ENCODE measurements at regions not wholly inside any gene's neighbourhood (a gene's known extent, or its start where the extent isn't known, plus 50 kb on each side); places are given as distances from the start of the nearest gene placed in this dataset.
"Not testable (repeated sequence)": the region's sequence is repeated elsewhere in the genome, so short reads cannot be mapped to it uniquely, and the experiment has no call there.

GRCh38 chr6:76942203-76942966, 520.9 kb downstream of the HTR1B start:
- DNase-seq: no peak

GRCh38 chr6:76940191-76940590, 523.1 kb downstream of the HTR1B start:
- no peak for DNase-seq

DNA sequence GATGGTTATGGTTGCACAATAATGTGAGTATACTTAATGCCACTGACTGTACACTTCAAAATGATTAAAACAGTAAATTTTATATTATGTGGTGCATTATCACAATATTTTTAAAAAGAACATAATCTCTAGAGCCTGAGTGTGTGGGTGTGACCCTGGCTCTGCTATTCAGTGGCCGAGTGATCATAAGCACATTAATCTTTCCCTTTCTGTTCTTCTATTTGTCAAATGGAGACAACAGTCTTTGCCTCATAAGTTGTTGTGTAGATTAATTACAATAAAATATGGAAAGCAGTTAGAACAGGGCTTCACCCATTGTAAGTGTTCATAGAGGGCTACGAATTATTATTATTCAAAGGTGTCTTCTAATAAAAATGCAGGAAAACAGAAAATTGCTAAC, 548.6 kb downstream of the HTR1B start:
- no peak for DNase-seq

DNA sequence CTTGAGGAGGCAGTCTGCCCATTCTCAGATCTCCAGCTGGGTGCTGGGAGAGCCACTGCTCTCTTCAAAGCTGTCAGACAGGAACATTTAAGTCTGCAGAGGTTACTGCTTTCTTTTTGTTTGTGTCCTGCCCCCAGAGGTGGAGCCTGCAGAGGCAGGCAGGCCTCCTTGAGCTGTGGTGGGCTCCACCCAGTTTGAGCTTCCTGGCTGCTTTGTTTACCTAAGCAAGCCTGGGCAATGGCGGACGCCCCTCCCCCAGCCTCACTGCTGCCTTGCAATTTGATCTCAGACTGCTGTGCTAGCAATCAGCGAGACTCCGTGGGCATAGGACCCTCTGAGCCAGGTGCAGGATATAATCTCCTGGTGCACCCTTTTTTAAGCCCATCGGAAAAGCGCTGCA, 557.8 kb downstream of the HTR1B start:
- not testable (repeated sequence) for DNase-seq

DNA sequence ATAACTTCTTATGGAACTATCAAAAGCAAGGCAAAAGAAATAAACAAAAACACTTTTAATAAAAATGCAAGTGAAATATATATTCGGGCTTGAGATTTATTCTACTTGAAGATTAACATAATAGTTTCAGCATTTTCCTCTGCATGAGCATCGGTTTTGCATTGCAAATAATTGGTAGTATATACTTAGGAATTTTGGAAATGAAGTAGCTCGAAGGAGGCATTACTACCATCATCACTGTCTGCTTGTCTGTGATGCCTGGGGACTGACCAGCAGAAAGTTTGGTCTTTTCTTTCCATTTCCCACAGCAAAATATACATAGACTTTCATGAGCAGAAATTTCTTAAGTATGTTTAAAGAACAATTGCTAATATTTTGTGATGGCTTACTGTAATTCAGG, 570.7 kb downstream of the HTR1B start:
- DNase-seq: no peak

DNA sequence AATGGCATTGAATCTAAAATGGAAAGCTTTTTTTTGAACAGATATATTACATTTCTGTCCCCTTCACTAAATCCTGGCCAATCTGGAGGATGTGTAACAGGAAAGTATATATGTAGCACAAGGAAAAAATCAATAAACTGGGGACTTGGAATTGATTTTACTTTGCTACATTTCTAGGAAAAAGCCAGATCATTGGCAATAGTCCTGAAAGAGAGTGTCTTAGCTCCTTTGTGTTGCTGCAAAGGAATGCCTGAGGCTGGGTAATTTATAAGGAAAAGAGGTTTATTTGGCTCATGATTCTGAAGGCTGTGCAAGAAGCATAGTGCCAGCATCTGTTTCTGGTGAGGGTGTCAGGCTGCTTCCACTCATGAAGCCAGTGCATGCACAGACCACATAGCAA, 574.9 kb downstream of the HTR1B start:
- DNase-seq: no peak

- DNase-seq: no peak
These were observed 576.4 kb downstream of the HTR1B start for GRCh38 chr6:76886900-76887299.

GRCh38 chr6:76885861-76886301, 577.4 kb downstream of the HTR1B start:
- no peak for DNase-seq

DNA sequence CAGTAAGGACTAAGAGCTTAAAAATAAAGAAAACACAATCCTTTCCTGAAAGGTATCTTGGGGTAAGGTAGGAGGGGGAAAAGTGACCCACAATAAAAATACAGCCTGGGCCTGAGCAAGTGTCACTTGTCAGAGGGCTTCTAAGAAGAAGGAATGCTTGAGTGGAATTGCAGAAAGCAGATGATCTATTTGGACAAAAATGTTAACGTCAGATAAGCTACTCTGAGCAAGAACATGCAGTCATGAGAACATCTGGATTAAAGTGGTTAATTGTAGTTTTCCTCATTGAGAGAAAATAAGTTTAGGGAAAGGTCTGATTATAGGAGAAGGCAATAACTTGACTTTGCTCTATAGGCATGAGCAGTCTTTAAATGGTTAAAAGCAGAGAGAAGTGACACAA, 581.9 kb downstream of the HTR1B start:
- DNase-seq: no peak

- DNase-seq: no peak
These were observed 586.3 kb downstream of the HTR1B start for GRCh38 chr6:76876922-76877553.

- not testable (repeated sequence) for DNase-seq
These were observed 586.9 kb downstream of the HTR1B start for GRCh38 chr6:76876430-76876829.

GRCh38 chr6:76867182-76867581, 596.1 kb downstream of the HTR1B start:
- no peak for DNase-seq

GRCh38 chr6:76866091-76866915, 597.0 kb downstream of the HTR1B start:
- DNase-seq: no peak

GRCh38 chr6:76862936-76863335, 600.4 kb downstream of the HTR1B start:
- no peak for DNase-seq

DNA sequence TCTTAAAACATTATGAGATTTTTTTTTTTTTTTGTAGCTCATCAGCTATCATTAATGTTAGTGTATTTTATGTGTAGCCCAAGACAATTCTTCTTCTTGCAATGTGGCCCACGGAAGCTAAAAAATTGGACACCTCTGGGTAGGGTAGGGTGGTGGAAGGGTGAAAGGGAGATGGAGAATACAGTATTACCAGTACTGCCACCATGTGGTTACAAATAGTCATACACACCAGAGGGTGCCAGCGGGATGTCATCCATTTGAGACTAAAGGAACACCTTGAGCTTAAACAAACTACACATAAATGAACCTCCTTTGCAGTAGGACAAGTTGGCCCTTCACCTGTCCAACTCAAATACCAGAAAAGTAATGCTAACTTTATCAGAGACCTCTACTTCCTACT, 601.9 kb downstream of the HTR1B start:
- no peak for DNase-seq

GRCh38 chr6:76856065-76856464, 607.2 kb downstream of the HTR1B start:
- no peak for DNase-seq

- DNase-seq: no peak
These were observed 610.5 kb downstream of the HTR1B start for GRCh38 chr6:76852776-76853175.

DNA sequence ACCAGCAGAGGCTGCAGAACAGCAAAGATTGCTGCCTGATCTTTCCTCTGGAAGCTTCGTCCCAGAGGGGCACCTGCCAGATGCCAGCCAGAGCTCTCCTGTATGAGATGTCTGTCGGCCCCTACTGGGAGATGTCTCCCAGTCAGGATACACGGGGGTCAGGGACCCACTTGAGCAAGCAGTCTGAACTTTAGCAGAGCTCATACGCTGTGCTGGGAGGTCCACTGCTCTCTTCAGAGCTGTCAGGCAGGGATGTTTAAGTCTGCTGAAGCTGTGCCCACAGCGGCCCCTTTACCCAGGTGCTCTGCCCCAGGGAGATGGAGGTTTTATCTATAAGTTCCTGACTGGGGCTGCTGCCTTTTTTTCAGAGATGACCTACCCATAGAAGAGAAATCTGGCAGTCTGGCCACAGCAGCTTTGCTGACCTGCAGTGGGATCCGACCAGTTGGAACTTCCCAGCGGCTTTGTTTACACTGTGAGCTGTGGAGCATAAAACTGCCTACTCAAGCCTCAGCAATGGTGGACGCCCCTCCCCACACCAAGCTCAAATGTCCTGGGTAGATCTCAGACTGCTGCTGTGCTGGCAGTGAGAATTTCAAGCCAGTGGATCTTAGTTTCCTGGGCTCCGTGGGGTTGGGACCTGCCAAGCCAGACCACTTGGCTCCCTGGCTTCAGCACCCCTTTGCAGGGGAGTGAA, 613.9 kb downstream of the HTR1B start:
- not testable (repeated sequence) for DNase-seq

- no peak for DNase-seq
These were observed 620.1 kb downstream of the HTR1B start for GRCh38 chr6:76843054-76843822.

DNA sequence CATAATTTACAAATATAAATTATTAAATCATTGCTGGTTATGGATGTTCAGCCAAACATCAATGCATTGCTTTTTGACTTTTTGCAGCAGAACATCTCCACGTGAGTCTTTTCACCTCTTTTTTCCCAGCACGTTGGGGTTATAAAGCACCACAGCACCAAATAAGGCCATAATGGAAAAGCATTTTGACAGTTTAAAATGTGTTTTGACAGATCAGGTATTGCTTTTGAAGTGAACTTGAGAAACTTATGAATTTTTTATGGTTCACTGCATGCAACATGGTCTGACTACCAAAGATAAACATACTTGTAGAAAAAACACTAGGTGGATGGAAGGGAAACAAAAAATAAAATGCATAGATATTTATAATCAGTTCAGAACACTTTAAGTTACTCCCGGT, 622.4 kb downstream of the HTR1B start:
- DNase-seq: no peak

GRCh38 chr6:76840041-76840745, 623.1 kb downstream of the HTR1B start:
- DNase-seq: no peak

DNA sequence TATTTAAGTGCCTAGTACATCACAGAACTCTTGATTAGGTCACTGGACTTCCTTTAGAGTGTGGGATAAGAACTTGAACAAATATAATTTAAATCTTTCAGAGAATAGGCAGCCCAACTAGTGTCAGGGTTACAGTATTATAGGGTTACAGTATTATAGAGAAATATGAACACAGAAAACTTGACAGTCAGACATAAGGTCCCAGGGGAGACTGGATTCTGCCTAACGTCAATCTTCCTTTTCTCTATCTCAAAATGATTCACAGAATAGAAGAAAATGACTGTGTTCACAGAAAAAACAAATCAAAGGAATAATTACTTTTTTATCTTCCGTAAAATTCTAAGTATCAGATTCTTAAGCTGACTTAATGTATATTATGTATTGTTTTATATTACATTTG, 623.8 kb downstream of the HTR1B start:
- no peak for DNase-seq
